NCI-H69 (cell line): ENCODE measurements at regions not wholly inside any gene's neighbourhood (a gene's known extent, or its start where the extent isn't known, plus 50 kb on each side); places are given as distances from the start of the nearest gene placed in this dataset.
A peak's percentile ranks its signal among the peaks of the same experiment; 100 is the strongest.
"Not testable (repeated sequence)": the region's sequence is repeated elsewhere in the genome, so short reads cannot be mapped to it uniquely, and the experiment has no call there.

Experiments used
- DNase-seq: peaks from one replicate; lab custom pipeline; 2025; lab: John Stamatoyannopoulos, UW

GRCh38 chr4:175280153-175280552 is 362.0 kb downstream of the ADAM29 start:
- DNase-seq = no peak

GRCh38 chr4:175281894-175282293 is 363.7 kb downstream of the ADAM29 start:
- DNase-seq = no peak

GRCh38 chr4:175282407-175282806 is 364.2 kb downstream of the ADAM29 start:
- no peak for DNase-seq

GRCh38 chr4:175290401-175290800 is 372.2 kb downstream of the ADAM29 start:
- DNase-seq = no peak

- DNase-seq = peak; percentile 4
Measured at GRCh38 chr4:175297965-175298565, 379.9 kb downstream of the ADAM29 start.

GRCh38 chr4:175306436-175306835 is 388.3 kb downstream of the ADAM29 start:
- peak; percentile 36 for DNase-seq

- no peak for DNase-seq
Measured at GRCh38 chr4:175307326-175307725, 389.2 kb downstream of the ADAM29 start.

GRCh38 chr4:175308236-175308635 is 390.1 kb downstream of the ADAM29 start:
- DNase-seq = no peak

GRCh38 chr4:175309041-175309440 is 390.9 kb downstream of the ADAM29 start:
- DNase-seq = peak; percentile 13

- DNase-seq = no peak
Measured at GRCh38 chr4:175325230-175325629, 407.1 kb downstream of the ADAM29 start.

GRCh38 chr4:175326796-175327195 is 408.6 kb downstream of the ADAM29 start:
- DNase-seq = no peak

GRCh38 chr4:175330236-175330635 is 412.1 kb downstream of the ADAM29 start:
- DNase-seq = no peak

GRCh38 chr4:175330652-175331051 is 412.5 kb downstream of the ADAM29 start:
- DNase-seq = no peak

GRCh38 chr4:175335331-175335730 is 417.2 kb downstream of the ADAM29 start:
- no peak for DNase-seq

GRCh38 chr4:175336570-175336969 is 418.4 kb downstream of the ADAM29 start:
- DNase-seq = not testable (repeated sequence)

- no peak for DNase-seq
Measured at GRCh38 chr4:175339100-175339707, 421.0 kb downstream of the ADAM29 start.

GRCh38 chr4:175341203-175341755 is 423.1 kb downstream of the ADAM29 start:
- DNase-seq = no peak

GRCh38 chr4:175346376-175346775 is 428.2 kb downstream of the ADAM29 start:
- DNase-seq = no peak

- DNase-seq = no peak
Measured at GRCh38 chr4:175350246-175350645, 432.1 kb downstream of the ADAM29 start.

GRCh38 chr4:175351473-175351872 is 433.3 kb downstream of the ADAM29 start:
- no peak for DNase-seq

- DNase-seq = no peak
Measured at GRCh38 chr4:175369087-175369486, 443.0 kb downstream of the GPM6A start.

GRCh38 chr4:175371091-175371490 is 441.0 kb downstream of the GPM6A start:
- DNase-seq = no peak

GRCh38 chr4:175373031-175373430 is 439.0 kb downstream of the GPM6A start:
- no peak for DNase-seq

GRCh38 chr4:175374459-175374858 is 437.6 kb downstream of the GPM6A start:
- DNase-seq = no peak
